ENCODE measurements at regions not wholly inside any gene's neighbourhood (a gene's known extent, or its start where the extent isn't known, plus 50 kb on each side); places are given as distances from the start of the nearest gene placed in this dataset.

- no peak for DNase-seq (ENCODE audit: low read depth, low spot score)
These were observed 419.6 kb downstream of the MED13L start for GRCh38 chr12:115857923-115858322.

- DNase-seq (ENCODE audit: low read depth, low spot score), result no peak
These were observed 420.2 kb downstream of the MED13L start for GRCh38 chr12:115857160-115857920.

- no peak for DNase-seq (ENCODE audit: low read depth, low spot score)
These were observed 425.4 kb downstream of the MED13L start for GRCh38 chr12:115852054-115852453.

DNA sequence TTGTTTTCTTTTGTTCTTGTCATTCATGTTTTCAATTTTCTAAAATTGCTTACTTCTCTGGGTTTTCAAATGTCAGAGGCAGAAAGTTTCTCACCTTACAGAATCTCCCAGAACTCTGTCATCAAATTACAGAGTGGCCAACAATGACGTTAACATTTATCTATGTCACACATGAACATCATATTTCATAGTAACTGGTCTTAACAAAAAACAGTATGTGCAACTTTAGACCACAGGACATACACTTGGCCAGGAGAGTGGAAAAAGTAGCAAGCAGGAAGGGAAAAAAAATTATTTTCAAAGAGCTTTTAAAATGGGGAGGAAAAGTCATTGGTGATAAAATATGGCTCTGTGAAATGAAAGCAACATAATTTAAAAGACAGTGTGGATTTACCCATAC lies 426.5 kb downstream of the MED13L start:
- no peak for DNase-seq (ENCODE audit: low read depth, low spot score)

DNA sequence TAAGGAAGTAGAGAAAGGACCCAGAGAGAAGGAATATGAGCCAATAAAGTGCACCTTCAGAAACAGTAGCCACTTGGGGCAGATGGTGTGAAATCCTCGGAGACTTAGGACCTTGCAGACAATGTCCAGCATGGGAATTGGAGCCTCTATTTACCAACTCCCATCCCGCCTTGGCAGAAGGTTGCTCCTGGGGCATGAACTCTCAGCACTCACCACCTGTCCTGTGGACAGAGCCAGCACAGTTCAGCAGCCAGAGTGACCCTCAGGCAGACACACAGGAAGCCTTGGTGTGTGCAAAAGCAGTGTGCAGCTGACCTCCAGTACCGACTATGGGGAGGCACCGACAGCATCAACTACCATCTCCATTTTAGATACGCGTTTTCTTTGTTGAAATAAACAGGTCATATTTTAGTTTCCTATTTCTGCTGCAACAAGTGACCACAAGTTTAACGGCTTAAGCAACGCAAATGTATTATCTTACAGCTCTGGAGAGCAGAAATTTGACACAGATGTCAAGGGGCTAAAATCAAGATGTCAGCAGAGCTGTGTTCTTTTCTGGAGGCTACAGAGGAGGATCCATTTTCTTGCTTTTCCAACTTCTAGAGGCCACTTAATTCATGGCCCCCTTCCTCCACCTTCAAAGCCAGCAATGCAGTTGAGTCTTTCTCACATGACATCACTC lies 428.1 kb downstream of the MED13L start:
- DNase-seq (ENCODE audit: low read depth, low spot score), result no peak

- DNase-seq (ENCODE audit: low read depth, low spot score), result no peak
These were observed 430.1 kb downstream of the MED13L start for GRCh38 chr12:115847398-115847797.

GRCh38 chr12:115846516-115846915 lies 431.0 kb downstream of the MED13L start:
- no peak for DNase-seq (ENCODE audit: low read depth, low spot score)

- DNase-seq (ENCODE audit: low read depth, low spot score), result no peak
These were observed 437.3 kb downstream of the MED13L start for GRCh38 chr12:115840159-115840558.

DNA sequence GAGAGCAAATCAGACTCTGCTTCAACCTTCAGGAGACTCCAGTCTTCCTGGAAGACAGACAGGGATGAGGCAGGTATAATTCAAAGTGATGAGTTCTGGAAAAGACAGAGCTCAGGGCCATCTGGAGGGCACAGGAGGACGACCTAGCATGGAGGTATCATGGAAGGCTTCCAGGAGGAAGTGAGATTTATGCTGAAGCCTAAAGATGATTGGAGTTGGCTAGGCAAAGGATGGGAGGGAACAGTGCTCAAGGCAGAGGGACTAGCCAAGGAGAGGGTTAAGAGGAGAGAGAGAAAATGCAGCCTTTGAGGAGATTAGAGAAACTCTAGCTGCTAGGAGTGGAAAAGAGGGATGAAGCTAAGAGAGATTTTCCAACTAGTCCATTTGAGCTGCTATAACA lies 438.5 kb downstream of the MED13L start:
- DNase-seq (ENCODE audit: low read depth, low spot score), result no peak

- no peak for DNase-seq (ENCODE audit: low read depth, low spot score)
These were observed 440.3 kb downstream of the MED13L start for GRCh38 chr12:115837220-115837619.

DNA sequence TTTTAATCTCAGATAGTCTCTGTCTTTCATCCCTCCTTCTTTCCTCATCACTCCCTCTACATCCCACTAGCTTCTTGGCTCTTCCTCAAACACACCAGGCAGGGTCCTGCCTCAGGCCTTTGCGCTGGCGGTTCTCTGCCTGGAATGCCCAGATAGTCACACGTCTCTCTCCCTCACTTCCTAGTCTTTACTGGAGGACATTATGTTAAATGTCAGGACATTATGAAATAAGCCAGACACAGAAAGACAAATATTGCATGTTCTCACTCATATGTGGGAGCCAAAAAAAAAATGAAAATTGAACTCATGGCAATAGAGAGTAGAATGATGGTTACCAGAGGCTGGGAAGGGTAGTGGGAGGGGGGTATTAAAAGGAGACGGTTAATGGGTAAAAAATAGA lies 442.0 kb downstream of the MED13L start:
- DNase-seq (ENCODE audit: low read depth, low spot score), result no peak

- DNase-seq (ENCODE audit: low read depth, low spot score), result no peak
These were observed 443.8 kb downstream of the MED13L start for GRCh38 chr12:115833704-115834103.

GRCh38 chr12:115830633-115831032 lies 446.9 kb downstream of the MED13L start:
- DNase-seq (ENCODE audit: low read depth, low spot score), result no peak

DNA sequence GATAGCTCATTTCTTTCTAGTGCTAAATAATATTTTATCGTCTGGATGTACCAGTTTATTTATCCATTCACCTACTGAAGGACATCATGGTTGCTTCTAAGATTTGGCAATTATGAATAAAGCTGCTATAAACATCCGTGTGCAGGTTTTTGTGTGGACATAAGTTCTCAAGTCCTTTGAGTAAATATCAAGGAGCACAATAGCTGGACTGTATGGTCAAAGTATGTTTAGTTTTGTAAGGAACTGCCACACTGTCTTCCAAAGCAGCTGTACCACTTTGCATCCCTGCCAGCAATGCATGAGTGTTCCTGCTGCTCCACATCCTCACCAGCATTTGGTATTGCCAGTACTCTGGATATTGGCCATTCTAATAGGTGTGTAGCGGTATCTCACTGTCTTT lies 447.4 kb downstream of the MED13L start:
- no peak for DNase-seq (ENCODE audit: low read depth, low spot score)

DNA sequence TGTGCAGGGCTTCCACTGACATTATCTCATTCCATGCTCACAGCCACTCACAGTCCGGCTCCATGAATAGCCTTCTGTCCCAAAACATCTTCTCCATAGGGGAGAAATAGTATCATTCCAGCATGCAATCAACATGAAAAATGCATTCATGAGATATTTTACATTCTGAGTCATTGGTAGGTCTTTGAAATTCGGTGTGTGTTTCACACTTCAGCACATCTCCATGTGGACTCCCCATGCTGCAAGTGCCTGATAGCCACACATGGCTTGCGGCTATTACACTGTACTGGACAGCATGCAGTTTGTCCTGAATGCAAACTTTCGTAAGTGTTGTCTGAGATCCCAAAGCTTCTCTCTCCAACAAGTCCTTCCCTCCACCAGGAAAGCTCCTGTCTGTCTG lies 449.3 kb downstream of the MED13L start:
- DNase-seq (ENCODE audit: low read depth, low spot score), result no peak

DNA sequence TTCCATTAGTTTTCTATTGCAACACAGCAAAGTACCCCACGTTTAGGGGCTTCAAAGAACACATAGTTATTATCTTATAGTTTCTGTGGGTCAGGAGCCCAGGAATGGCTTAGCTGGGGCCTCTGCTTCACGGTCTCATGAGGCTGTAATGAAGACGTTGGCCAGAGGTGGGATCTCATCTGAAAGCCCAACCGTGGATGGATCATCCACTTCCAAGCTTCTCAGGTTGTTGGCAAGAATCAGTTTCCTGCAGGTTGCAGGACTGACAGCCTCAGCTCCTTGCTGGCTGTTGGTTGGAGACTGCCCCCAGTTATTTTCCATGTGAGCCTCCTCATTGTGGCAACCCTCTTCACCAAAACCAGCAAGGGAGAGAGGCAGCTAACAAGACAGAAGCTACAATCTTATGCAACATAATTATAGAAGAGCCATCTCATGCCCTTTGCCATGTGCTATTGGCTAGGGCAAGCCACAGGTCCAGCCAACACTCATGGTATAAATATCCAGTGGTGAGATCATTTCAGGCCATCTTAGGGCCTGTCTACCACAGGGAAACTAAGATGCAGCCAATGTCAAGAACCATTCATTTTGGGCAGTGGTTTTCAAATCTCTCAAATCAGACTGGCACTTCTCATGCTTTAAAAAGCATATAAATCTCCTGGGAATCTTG lies 452.4 kb downstream of the MED13L start:
- no peak for DNase-seq (ENCODE audit: low read depth, low spot score)

DNA sequence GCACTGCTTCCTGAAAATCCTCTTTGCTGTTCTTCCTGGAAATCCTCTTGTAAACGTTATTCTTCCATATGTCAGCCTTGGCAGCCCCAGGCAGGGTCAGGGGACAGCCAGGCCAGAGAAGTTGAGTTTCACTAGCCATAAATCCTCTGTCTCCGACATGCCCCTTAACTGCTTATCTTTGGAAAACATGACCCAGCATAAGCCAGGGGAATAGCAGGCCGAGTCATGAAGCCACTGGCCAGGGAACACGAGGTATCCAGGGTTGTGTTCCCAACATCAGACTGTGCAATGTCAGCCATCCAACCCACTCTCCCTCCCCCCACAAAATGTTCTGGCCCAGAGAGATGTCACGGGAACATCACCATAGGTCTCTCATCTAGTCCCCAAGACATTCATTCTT lies 453.9 kb downstream of the MED13L start:
- no peak for DNase-seq (ENCODE audit: low read depth, low spot score)

GRCh38 chr12:115820656-115821055 lies 456.8 kb downstream of the MED13L start:
- DNase-seq (ENCODE audit: low read depth, low spot score), result no peak

DNA sequence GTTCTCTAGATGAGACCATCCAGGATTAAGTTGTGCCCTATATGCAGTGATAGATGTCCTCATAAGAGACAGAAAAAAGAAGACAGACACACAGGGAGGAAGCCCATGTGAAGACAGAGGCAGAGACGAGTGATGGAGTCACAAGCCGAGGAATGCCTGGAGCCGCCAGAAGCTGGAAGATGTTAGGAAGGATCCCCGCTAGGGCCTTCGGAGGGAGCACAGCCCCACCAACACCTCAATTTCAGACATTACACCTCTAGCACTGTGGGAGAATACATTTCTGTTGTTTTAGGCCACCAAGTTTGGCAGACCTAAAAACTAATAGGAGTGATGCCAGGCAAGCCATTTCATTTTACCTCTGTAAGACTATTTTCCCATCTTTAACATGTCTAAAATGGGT lies 458.5 kb downstream of the MED13L start:
- DNase-seq (ENCODE audit: low read depth, low spot score), result no peak

DNA sequence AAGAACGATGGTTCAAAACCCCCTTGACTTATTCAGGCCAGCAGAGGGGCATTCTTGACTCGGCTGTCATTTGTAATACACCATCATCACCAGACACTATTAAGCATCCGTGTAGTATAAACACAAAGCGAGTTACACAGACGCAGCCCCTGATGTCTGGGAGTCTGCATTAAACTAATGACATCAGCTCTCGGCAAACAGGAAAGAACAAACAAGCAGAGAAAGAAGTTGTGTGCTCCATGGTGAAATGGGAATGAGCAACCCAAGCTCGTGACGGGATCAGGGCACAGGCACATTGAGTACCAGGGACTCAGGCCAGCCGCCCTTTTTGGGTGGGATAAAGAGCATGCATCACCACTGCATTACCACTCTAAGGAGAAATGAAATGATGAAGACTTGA lies 460.1 kb downstream of the MED13L start:
- DNase-seq (ENCODE audit: low read depth, low spot score), result no peak

GRCh38 chr12:115815924-115816323 lies 461.6 kb downstream of the MED13L start:
- no peak for DNase-seq (ENCODE audit: low read depth, low spot score)

GRCh38 chr12:115813256-115813655 lies 464.2 kb downstream of the MED13L start:
- no peak for DNase-seq (ENCODE audit: low read depth, low spot score)

GRCh38 chr12:115811929-115812328 lies 465.6 kb downstream of the MED13L start:
- no peak for DNase-seq (ENCODE audit: low read depth, low spot score)

Measured in smooth muscle cell of the brain vasculature (primary cell).